Thoracic aorta (tissue), 2 donors: ENCODE measurements at regions not wholly inside any gene's neighbourhood (a gene's known extent, or its start where the extent isn't known, plus 50 kb on each side); places are given as distances from the start of the nearest gene placed in this dataset.
"Not testable (repeated sequence)": the region's sequence is repeated elsewhere in the genome, so short reads cannot be mapped to it uniquely, and the experiment has no call there.

ENCODE experiments used
- ATAC-seq: fragments of 150-250 bp; one replicate; pipeline ENCODE4 v1.8.0; 2017; ENCODE audit warnings: low read depth; ENCODE audit not compliant: insufficient number of reproducible peaks, low FRiP score
- DNase-seq: peaks from one replicate; pipeline ENCODE4 v3.0.0-alpha.2; 2020; ENCODE audit warnings: low spot score
- H3K27ac ChIP-seq, 2 donors: fragments of 200-600 bp; sonication (generic); 1 replicate in 1 of 2; 2 replicates in 1 of 2; pipeline ENCODE4 v1.5.1; 2016; ENCODE audit warnings: mild to moderate bottlenecking in 2 of 2, moderate library complexity in 2 of 2
- H3K27me3 ChIP-seq: fragments of 200-600 bp; sonication (generic); replicated peaks from 2 replicates; pipeline ENCODE4 v1.6.0; 2016; ENCODE audit warnings: mild to moderate bottlenecking; ENCODE audit not compliant: insufficient read depth
- H3K36me3 ChIP-seq: fragments of 200-600 bp; sonication (generic); one replicate; pipeline ENCODE4 v1.5.1; 2016
- H3K4me1 ChIP-seq, 2 donors: fragments of 200-600 bp; sonication (generic); 1 replicate in 1 of 2; 2 replicates in 1 of 2; pipeline versions ENCODE4 v1.5.1 to v1.6.0; 2016; ENCODE audit warnings: low read depth in 2 of 2, mild to moderate bottlenecking in 1 of 2; ENCODE audit not compliant: control insufficient read depth in 1 of 2
- H3K4me3 ChIP-seq: fragments of 200-600 bp; sonication (generic); 2 replicates; pipeline ENCODE4 v1.5.1; 2016; ENCODE audit warnings: mild to moderate bottlenecking
- H3K9me3 ChIP-seq: fragments of 200-600 bp; sonication (generic); 2 replicates; pipeline ENCODE4 v1.5.1; 2016
- CTCF ChIP-seq: fragments of 200-600 bp; sonication (generic); IDR thresholded peaks from one replicate; pipeline ENCODE4 v1.5.1; 2019; ENCODE audit warnings: antibody characterized with exemption

GRCh38 chr10:8360814-8361509 is 306.5 kb downstream of the GATA3 start:
- Histone ChIP-seq H3K4me1 (no peaks in the 10 kb centered on the region), H3K27me3 (no peaks in the 10 kb centered on the region), H3K9me3 (no peaks in the 10 kb centered on the region), H3K27ac (no peak overlapping the region), H3K4me3 (no peak overlapping the region), H3K36me3 (no peaks in the 10 kb centered on the region)
- DNase-seq (no peak), ATAC-seq (no peak)
- no peak for TF ChIP-seq CTCF

DNA sequence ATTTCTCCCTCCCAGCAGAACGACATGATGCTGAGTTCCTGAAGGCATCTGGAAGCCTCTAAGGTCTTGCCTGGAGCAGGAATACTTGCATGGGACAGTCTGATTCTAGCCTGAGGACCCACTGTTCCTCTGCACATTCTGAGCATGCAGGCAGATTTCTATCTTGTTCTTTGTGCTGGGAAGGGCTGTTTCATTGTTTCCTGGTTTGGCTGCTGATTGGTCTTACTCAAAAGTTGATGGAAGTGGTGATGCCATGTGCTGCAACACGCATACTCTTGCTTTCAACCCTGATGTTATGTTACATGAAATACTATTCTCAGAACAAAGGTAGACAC is 307.0 kb downstream of the GATA3 start:
- Histone ChIP-seq H3K4me3 (no peak overlapping the region), H3K36me3 (no peaks in the 10 kb centered on the region), H3K27me3 (no peaks in the 10 kb centered on the region), H3K4me1 (no peaks in the 10 kb centered on the region), H3K27ac (no peak overlapping the region), H3K9me3 (no peaks in the 10 kb centered on the region)
- DNase-seq = no peak
- no peak for TF ChIP-seq CTCF
- no peak for ATAC-seq

GRCh38 chr10:8365935-8366911 is 311.7 kb downstream of the GATA3 start:
- Histone ChIP-seq H3K27ac (no peak overlapping the region), H3K4me3 (no peak overlapping the region), H3K4me1 (no peaks in the 10 kb centered on the region), H3K27me3 (no peaks in the 10 kb centered on the region), H3K9me3 (no peaks in the 10 kb centered on the region), H3K36me3 (no peaks in the 10 kb centered on the region)
- ATAC-seq (no peak), DNase-seq (no peak)
- TF ChIP-seq CTCF = no peak

GRCh38 chr10:8367672-8368411 is 313.4 kb downstream of the GATA3 start:
- not testable (repeated sequence) for H3K36me3 ChIP-seq, DNase-seq, H3K9me3 ChIP-seq, ATAC-seq, H3K4me3 ChIP-seq, H3K4me1 ChIP-seq, H3K27me3 ChIP-seq, H3K27ac ChIP-seq

- Histone ChIP-seq H3K4me3 (no peak overlapping the region), H3K4me1 (no peaks in the 10 kb centered on the region), H3K27me3 (no peaks in the 10 kb centered on the region), H3K9me3 (no peaks in the 10 kb centered on the region), H3K36me3 (no peaks in the 10 kb centered on the region), H3K27ac (no peak overlapping the region)
- ATAC-seq = no peak
- TF ChIP-seq CTCF = no peak
- no peak for DNase-seq
Observed at GRCh38 chr10:8369666-8370065, 315.2 kb downstream of the GATA3 start.
